ENCODE measurements at regions not wholly inside any gene's neighbourhood (a gene's known extent, or its start where the extent isn't known, plus 50 kb on each side); places are given as distances from the start of the nearest gene placed in this dataset.

DNA sequence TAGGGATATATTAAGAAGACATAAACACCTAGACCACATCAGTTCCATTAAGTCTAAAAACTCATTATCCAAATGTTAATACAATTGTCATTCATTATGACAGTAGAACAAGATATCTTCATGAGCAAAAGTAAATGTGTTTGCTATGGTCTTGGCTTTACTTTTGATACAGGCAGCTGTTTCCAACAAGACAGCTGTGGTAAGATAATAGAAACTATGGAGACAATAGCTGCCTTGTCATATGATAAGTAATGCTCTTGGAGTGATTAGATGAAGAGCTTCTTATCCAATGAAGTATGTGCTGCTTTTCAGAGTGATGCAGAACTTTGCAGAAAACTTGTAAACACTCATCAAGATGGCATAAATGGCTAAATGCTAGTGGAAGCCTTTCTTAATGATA is 1066.0 kb downstream of the FSTL5 start:
- no peak for TF ChIP-seq CTCF (IDR thresholded peaks at IDR 0.05)
- no peak for TF ChIP-seq POLR2AphosphoS5 (IDR thresholded peaks at IDR 0.05)
- TF ChIP-seq POLR2A (IDR thresholded peaks at IDR 0.05), result no peak
- TF ChIP-seq EP300 (IDR thresholded peaks at IDR 0.05), result no peak
